UCSD-AML1 (cell line): ENCODE measurements at regions not wholly inside any gene's neighbourhood (a gene's known extent, or its start where the extent isn't known, plus 50 kb on each side); places are given as distances from the start of the nearest gene placed in this dataset.
A peak's percentile ranks its signal among the peaks of the same experiment; 100 is the strongest.

ENCODE experiments used
- DNase-seq: peaks from one replicate; lab custom pipeline; 2025; ENCODE audit not compliant: unreplicated experiment; lab: John Stamatoyannopoulos, UW

DNA sequence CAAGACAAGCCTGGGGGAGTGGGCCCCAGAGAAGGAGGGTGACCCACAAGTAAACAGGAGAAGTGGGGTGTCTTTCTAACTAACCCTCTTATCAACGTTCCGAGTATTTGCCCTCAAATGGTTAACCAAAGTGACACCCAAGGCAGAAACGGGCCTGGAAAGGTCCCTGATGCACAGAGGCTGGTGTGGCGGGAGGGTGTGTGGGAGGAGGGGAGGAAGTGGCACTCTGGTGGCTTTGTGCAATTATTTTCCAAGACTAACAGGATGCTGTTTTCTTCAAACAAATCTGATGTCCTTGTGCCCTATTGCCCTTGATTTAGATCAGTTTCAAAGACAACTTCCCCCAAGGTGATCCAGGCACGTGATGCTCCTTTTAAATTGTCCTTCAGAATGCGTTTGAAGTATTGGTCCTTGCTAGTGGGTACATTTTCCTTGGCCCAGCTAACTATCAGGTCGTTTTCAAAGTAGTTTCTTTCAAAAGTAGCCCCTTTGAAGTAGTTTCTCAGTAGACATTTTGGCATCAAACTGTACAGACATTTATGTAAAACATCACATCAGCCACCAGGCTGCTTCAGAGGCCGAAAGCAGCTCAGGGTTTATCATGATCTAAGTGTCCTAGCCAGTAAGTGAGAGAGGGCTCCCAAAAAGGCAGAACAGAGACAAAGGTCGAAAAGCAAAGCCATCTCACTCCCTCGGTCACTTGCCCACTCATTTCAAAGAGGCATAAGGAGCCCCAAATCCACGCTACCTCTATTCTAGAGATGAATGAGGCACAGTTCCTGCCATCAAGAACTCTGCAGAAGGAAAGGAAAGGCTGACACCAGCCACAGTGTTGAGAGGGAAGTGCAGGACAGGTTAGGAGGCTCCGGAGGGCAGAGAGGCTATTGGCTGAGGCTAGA lies 371.1 kb upstream of the ID2 start:
- DNase-seq = peak; percentile 71

DNA sequence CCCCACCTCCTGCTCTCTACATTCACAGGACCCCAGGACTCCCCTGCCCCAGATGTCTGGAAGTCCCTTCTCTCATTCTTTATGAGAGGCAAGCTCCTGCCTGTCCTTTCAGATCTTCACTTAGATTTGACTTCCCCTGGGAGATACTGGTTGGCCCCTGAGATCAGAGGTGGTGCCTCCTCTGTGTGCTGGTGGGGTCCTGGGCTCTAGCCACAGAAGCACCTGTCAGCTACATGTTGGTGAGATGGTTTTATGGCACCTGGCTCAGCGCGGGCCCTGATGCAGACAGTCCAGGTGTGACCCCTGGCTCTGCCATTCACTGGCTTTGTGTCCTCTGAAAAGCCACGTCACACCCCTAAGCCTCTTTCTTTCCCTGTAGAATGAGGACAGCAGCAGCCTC lies 369.6 kb upstream of the ID2 start:
- no peak for DNase-seq

DNA sequence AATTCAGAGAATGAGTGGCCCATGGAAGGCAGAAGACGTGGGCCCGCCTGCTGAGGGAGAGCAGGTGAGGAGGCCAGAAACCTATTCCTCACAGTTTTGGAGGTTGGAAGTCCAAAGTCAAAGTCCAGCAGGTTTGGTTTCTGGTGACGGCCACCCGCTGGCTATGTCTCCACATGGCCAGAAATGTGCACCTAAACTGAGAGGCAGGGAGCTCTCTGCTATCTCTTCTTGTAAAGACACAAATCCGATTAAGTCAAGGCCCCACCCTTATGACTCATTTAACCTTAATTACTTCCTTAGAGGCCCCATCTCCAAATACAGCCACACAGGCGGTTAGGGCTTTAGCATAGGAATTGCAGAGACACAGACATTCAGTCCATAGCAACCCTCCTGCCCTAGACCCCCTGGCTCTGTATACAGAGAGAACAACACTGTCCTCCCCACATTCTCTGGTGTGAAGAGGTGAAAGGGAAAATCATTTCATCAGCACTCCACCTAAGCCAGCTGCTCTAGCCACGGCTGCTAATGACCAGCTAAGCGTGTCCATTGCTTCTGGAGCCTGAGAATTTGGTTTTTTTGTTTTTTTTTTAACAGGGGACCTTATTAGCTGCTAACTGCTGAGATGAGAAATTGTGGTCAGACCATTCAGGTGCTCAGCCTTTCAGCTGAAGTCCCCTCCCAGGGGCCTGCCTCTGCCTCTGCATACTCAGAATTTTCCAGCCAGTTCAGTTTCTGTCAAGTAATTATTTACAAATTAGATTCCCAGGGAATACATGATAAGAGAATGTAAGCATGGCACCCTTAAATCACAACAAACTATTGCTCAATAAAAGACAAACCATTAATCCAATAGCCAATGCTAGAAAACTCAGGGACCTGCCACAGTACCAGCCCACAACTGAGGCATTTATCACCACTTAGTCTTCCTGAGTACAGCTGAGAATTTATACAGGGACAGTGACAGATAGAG lies 368.7 kb upstream of the ID2 start:
- no peak for DNase-seq

DNA sequence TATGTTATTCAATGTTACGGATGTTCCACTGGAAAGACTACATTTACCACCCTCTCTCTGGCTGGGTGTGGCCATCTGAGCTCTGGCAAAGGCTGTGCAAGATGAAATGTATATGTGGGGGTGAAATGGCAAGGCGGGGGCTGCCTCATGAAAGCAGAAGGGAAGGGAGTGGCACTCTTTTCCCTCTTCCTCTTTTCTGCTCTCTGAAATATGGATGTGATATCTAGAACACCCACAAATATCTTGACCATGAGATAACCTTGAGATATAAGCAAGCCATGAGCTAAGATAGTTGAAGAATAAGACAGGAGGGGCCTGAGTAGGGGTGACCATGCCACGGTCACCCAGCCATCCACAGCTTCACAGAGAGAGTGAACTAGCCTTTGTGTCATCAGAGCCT lies 367.8 kb upstream of the ID2 start:
- DNase-seq = no peak

DNA sequence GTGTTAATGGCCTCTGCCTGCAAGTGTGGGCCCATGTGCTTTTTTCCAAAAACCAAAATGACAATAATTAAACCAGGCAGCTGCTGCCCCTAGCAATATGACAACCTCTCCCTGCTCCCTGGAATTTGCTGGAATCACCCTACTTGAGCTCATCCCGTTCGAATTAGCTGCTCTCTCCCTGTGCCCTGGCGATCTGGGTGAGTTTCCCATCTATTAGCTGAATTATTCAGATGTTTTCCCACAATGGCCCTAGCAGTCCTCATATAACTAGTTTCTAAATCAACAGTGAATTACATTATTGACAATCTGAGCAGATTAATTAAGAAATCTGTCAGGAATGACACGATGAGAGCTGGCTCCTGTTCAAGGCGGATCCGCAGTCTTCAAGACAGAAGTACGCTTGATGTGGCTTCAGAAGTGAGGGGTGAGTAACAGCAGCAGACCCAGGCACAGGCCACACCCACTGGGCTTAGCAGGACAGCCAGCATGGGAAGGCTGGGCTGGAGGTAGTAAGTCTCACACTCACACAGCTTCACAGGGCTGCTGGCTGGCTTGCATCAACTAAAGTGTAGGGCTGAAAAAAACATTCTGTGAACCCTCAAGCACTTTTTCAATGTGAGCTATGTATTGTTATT lies 366.2 kb upstream of the ID2 start:
- no peak for DNase-seq

DNA sequence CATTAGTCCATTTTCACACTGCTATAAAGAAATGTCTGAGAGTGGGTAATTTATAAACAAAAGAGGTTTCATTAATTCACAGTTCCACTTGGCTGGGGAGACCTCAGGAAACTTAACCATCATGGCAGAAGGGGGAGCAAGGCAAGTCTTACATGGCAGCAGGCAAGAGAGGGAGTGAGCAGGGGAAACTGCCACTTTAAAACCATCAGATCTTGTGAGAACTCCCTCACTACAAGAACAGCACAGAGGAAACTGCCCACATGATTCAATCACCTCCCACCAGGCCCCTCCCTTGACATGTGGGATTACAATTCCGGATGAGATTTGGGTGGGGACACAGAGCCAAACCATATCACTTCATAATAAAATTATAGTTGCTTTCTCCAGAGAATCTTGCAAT lies 365.5 kb upstream of the ID2 start:
- DNase-seq = no peak

DNA sequence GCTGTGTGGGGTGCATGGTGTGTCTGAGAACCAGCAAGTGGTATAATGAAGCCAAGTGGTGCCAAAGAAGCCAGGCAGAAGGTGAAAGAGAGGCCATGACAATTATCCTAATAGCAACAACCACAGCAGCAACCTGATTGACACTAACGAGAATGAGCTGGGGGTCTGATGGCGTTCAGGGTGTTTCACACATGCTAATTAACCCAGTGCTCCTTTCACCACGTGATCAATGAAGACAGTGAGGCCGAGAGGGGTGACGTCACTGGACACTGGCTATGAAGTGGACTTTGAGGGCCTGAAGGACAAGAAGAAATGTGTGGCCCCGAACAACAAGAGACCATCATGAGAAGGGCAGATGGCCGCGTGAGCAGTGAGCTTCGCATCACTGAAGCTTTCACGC lies 364.4 kb upstream of the ID2 start:
- no peak for DNase-seq

DNA sequence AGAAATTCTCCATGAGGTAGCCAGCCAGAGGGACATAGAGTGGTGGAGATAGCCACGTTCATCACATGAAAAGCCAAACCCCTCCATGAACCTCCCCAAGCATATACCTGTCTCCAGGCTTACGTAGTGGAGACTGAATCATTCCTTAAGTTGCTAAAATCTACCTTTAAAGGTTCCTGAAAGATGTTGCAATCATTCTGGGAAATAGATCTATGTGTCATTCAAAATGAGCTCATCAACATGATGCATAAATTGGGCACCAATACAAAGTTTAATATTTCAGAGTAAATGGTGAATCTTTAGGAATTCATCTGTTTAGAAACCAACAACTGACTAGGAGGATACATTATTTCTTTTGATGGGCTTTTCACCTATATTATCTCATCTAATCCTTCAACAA lies 362.6 kb upstream of the ID2 start:
- no peak for DNase-seq

DNA sequence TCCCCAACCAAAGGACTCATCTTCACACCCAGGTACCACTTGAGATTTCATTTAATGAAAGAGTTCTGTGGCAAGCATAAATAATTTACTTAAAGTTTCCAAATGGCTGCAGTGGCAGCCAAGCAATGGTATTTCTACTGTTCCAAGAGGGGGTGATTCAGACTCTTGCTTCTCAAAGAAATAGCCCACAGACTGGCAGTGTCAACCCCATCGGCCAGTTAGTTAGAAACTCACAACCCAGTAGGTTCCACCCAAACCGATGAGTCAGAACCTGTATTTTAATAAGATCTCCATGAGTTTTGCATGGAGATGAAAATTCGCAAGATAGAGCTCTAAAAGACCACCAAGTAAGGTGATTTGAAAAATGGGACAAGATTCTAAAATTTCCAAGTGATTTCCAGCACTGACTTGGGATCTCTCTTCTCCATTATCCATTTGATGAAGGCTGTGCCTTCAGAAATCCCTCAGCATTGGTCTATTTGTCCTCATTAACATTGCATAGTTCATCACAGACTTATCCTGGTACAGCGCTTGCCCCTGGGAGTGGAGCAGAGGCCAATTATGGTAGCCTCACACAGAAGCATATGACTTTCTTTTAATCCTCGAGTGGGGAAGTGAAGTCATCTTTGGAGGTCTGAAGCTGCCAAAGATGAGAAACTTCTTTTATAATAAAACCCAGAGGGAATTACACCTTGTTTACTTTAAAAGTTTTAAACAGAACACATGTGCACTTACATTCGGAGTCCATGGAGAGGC lies 361.4 kb upstream of the ID2 start:
- DNase-seq = no peak

DNA sequence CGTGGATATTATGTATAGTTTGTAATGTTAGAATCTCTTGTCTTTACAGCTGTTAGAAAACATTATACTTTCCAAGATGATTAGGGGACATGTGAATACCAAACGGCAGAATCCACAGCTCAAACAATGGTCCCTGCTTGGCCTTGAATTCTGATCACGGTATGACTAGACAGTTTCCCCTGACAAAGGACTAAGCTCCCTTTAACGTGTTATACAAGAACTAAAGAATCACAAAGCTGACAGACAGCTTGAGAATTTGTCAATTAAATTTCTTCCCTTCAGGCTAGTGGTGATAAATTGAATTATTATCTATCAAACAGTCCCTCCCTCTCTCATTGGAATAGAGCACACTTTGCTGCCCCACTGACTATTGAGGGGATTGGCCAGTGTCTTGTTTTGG lies 359.2 kb upstream of the ID2 start:
- DNase-seq = no peak

DNA sequence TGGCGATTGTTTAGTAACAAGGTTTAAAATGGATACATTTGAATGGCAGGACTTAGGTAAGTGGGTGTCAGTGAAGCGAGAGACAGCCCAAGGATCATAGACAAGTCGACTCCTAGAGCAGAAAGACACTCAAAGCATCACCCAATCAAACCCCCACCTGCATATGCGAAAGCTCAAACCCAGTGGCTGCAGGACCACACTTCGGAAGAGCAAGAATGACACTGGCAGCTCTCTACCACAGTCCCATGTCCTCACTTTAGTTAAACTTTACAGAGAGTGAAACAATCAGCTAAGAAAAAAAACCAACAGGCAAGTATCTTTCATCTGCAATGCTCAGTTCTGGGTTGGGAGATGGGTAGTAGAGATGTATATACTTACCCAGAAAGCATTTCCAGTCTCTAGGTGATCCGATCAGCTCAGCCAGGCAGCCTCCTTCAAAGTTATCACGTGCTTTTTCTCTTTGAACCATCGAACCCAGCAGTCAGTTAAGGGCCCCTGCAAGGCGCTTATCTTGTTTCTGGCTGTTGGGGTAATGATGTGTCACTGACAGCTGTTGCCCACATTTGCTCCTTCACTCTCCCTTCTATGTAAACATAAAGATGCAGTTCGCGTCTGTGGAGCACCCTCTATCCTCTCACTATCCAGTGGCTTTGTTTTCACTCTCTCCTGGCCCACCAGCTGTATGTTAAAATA lies 357.5 kb upstream of the ID2 start:
- DNase-seq = no peak

DNA sequence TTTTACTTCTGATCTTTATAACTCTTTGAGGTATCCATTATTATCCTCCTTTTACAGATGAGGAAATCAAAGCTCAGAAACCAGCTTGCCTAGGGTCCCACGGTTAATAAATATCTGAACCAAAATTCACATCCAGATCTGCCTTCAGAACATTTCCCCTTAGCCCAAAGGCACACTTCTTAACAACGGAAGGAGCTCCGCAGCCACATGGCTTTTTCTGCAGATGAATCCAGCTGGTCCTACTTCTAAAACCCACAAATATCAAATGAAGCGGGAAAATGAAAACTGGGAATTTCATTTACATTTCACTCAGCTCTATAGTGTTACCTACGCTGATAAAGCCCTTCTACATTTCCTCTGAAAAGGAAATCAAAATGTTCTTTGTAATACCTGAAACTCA lies 357.0 kb upstream of the ID2 start:
- no peak for DNase-seq

DNA sequence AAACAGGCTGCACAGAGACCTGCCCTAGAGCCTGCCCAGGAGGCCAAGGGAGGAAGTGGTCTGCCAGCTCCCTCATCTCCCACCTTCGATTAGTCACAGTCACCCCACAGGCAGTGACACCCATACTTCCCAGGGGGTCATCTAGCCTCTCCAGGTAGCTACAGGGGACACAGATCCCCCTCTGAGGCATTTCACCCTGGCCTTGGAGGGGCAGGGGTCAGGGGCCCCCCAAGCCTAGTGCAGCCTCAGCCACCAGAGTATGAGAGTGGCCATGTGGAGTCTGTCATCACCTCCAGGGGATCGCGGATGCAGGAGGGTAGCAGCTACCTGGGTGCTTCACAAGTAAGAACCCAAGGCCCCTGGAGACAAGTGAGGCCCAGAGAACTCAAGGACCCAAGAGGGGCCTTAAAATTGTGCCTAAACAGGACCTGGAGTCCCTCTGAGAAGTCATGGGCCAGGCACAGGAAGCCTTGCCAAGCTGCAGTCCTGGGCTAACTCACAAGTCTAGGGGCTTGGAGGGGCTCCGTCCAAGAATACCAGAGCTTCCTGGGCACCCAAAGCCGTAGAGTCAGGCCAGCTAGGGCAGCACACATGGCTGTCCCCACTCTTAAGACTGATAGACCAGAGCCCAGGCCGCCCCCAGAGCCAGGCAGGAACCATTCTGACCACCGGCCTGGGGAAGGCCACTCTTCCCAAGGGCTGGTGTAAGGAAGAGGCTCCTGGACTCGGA lies 354.3 kb upstream of the ID2 start:
- no peak for DNase-seq

DNA sequence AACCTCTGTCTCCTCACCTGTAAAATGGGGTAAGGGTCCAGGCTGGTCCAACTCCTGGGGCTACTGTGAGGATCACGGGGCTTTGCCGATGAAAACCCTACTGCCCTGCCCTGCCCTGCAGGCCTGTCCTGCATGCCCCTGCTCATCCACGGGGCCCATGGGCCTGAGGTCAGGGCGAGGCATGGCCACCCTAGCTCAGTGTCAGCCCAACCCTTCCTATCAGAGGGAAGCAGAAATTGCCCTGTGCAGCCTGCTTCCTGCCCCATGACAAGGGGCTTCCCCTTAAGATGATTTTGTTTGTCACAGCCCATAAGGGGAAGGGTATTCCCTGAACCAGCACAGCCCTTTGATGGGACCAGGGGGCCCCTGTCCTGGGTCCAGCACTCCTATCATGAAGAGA lies 353.6 kb upstream of the ID2 start:
- DNase-seq = peak; percentile 77

DNA sequence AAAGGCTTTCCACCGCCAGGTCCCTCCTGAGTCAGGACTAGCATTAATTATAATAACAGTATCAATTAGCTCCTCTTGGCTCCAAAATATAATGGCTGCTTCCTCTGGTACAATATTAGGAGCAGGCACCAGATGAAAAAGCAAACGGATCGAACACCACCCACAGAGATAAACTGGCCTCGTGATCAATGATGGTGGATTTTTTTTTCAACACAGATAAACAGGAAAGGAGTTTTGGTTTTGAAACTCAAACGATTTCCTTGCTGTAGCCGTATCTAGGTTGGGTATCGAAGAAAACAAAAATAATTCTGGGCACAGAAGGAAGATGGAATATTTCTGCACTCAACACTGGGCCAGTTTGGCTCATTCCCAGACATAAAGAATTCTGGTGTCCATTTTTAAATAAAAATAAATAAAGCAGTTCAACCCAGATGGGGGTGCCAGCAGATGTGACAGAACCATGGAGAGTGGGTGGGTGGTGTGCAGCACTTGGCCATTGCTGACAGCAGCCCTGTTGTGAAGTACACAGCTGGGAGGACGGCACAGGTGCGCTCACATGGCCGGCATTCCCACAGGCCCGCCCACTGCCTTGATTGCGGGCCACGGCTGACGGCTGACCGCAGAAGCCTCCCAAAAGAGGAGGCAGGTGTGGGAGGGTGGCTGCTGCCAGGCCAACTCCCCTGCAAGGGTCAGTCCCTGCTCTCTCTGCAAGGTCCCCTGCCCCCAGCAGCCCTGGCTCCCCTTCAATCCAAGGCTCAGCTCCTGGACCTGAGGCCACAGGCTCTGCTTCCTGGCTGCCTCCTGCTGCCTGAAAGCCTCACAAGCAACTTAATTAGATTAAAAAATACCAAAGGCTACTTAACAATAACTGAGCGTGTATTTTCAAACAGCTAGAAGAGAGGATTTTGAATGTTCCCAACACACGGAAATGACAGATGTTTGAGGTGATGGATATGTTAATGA lies 351.9 kb upstream of the ID2 start:
- no peak for DNase-seq

DNA sequence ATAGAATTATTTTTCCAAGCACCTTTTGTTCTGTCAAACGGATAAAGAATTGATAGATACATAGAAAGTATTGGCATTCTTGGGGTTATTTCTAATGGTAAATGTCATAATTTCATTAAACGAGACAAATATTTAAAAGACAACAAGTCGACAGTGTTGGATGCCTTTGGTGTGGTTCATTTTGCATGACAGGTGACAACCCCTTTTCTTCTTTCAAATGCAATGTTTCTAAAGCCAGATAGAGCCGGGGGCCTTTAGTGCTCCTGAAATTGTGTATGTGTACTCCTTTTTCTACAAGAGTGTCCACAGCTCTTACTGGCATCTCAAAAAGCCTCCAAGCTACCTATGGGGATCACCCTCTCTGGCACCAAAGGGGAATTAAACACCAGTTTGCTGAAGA lies 350.8 kb upstream of the ID2 start:
- DNase-seq = no peak

DNA sequence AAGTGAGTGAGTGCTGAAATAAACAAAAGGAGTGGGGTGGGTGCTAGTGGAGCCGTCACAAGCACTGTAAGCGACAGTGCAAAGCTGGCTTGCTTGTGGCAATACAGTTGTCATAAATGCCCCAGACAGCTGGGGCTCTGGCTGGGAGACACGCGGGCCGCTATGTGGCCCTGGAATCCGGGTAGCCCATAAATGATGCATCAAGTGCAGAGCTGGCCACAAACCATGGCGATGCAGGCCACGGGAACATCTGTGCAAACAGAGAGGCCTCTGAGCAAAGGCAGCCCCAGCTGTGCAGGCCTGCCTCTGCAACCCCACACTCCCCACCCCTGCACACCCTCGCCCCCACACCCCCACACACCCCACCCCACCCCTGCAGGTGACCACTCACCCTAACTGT lies 349.2 kb upstream of the ID2 start:
- no peak for DNase-seq

DNA sequence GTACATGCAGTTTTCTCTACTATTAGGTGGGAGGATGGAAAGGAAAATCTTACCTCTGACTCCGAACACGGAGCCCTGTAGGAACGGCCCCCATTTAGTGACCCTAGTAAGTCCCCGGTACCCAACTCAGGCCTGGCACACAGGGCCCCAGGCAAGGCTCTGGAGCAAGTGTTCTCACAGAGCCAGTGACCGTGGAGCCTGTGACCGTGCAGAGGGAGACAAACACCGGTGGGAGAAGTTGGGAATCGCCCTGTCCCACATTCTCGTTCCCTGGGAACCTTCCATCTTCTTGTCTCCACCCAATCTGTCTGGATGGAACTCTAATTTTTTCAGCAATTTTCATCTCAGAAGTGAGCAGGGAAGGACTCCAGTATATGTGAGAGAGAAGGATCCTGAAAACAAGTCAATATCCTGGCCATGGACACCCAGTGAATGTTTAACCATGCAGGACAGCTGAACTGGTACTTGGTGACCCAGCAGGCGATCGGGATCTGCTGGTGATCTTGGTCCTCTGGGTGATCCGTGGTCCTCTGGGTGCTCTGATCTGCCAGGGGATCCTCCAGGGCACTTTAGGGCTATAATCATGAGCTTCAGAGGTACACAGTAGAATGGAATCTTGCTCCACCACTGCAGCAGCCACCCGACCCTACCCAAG lies 348.6 kb upstream of the ID2 start:
- no peak for DNase-seq
